HG03521 (cell line): ENCODE measurements at regions not wholly inside any gene's neighbourhood (a gene's known extent, or its start where the extent isn't known, plus 50 kb on each side); places are given as distances from the start of the nearest gene placed in this dataset.

Experiments
- ATAC-seq: cut with Tn5 transposase; IDR thresholded peaks from one replicate; pipeline ENCODE4 v1.9.1; 2021; ENCODE audit warnings: mild to moderate bottlenecking, moderate library complexity; ENCODE audit not compliant: unreplicated experiment

- no peak for ATAC-seq
Observed at GRCh38 chr1:182295697-182296096, 95.9 kb downstream of the GLUL start.

DNA sequence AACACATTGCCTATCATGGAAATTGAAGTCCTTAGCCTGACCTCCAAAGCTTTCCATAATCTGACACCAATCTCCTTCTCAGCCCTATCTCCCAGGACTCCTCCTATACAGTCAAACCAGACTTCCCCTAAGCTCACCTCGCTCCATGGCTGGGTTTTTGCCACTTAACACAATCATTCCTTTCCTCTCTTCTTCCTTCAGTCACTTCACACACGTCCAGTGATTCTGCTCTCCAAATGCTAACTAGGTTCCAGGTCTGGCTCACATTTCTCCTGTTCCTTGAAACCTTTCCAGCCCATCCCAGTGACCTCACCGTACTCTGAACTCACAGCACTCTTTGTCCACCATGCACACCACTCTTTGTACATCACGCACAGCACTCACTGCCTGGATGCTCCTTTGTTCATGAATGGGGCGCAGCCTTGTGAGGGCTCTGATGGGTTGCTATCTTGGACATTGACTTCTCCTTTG, 98.4 kb downstream of the GLUL start:
- ATAC-seq: no peak

- no peak for ATAC-seq
Observed at GRCh38 chr1:182292193-182292741, 99.3 kb downstream of the GLUL start.

GRCh38 chr1:182291584-182292192, 99.9 kb downstream of the GLUL start:
- ATAC-seq: no peak

- ATAC-seq: no peak
Observed at GRCh38 chr1:182288749-182289604, 102.6 kb downstream of the GLUL start.

GRCh38 chr1:182286761-182287160, 104.8 kb downstream of the GLUL start:
- ATAC-seq: no peak

DNA sequence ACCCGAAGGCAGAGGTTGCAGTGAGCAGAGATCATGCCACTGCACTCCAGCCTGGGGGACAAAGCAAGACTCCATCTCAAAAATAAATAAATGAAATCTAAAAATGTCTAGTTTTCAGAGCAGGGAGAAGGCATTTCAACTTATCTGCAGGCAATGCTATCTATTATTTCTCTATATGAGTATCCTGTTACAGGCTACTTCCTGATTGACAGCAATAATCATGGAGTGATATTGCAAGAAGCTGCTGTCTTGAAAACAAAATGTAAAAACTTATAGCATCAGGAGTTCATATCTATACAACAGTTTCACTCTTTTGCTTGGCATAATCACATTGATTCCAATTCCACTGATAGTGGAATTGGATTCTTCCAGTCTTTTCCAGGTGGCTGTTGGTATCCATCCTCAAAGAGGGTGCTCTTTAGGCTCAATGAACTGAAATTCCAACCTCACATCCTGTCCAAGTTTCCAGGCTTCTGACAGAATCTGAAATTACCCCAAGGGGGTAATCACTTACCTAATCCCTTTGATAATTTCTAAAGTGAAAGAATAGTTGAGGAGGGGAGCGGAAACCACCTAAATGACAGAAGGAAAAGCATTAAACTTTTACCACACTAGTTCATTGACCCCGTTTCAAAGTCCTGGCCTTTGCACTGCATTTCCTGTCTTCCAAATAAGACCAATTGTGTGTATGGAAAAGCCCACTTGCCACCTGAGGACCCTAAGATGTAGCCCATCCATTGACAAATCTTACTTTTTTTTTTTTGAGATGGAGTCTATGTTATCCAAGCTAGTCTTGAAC, 107.6 kb downstream of the GLUL start:
- no peak for ATAC-seq

DNA sequence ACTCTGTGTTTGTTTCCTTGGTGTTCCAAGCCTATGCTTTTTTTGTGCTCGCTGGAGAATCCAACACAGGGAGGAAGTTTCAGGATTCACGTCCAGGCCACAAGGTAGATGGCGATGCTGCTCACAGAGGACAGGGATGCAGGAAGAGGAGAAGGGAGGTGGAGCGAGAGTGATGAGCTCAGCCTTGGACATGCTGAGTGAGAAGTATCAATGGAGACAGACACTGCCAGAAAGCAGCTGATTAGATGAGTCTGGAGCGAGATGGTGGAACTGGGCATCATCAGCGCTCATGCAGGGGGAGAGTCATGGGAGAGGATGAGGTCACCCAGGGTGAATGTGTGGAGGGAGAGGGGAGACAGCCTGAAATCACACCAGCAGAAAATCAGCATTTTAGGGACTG, 110.0 kb downstream of the GLUL start:
- no peak for ATAC-seq

- no peak for ATAC-seq
Observed at GRCh38 chr1:182280504-182280900, 111.1 kb downstream of the GLUL start.

DNA sequence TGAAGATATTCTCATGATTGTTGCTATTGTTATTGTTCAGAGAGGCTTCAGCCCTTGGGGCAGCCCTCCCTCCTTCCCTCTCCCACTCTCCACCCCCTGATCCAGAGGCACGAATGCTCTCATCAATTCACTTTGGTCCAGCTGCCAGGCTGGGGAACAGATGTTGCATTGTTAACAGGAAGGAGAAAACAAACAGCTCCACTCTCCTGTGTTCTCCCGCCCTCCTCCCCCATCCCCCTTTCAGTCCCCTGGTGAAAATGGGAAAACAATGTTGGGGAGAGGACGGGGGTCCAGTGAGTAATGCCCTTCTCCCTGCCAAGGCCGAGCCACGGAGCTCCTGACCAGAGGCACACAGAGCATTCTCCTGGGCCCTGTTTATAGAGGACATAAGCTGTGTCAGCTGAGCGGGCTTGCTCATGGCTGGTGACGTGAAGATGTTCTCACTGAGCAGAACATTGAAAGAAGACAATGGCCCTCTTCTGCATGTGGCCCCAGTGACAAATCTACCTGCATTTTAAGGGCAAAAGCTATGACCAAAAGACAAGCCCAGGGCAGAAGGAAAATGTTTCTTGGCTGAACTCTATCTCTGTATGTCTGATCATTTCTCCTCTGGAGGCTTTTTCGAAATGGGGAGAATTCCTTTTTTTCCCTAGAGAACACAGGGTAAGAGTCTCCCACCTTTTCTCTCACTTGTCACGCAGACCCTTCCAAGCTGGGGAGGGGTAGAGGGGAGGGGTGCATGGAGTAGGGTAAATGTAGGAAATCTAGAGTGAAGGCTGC, 111.7 kb downstream of the GLUL start:
- no peak for ATAC-seq

DNA sequence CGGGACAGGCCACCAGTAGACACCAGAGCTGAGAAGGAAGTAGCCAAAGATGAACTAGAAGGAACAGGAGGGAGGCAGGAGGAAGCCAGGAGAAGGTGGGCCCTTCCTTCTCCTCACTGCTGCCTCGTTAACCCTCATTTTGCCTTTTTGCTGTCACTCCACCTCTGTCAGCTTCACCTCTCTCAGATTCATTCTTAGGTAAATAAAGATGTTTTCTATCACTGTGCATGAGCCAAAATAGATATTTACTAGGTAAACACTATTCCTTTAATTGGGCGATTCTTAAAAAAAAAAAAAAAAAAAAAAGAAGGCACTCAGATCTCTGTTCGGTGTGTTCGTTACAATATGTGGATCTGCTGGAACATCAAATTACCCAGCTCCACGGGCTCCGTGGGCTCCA, 112.3 kb downstream of the GLUL start:
- no peak for ATAC-seq

GRCh38 chr1:182278144-182279054, 113.2 kb downstream of the GLUL start:
- ATAC-seq: no peak

DNA sequence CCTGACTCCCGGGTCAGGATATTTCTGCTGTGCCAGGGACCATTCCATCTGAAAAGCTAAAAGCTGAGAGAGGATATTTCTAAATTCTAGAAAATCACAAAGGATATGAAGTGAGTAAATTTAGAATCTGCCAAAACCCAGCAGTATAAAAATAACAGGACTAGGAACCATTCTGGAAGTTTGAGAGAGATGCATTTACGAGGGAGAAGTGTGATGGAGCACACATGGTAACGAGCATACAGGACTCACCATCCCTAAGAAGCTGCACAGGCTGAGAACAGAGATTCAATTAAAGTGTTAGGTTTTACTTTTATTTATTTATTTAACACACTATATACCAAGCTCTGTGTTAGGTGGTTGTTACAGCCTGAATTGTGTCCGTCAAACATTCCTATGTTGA, 116.3 kb downstream of the GLUL start:
- ATAC-seq: no peak

GRCh38 chr1:182274618-182275017, 117.0 kb downstream of the GLUL start:
- no peak for ATAC-seq

GRCh38 chr1:182270731-182271130, 120.9 kb downstream of the GLUL start:
- no peak for ATAC-seq

GRCh38 chr1:182269097-182269496, 122.5 kb downstream of the GLUL start:
- no peak for ATAC-seq

- ATAC-seq: no peak
Observed at GRCh38 chr1:182268669-182269068, 122.9 kb downstream of the GLUL start.

DNA sequence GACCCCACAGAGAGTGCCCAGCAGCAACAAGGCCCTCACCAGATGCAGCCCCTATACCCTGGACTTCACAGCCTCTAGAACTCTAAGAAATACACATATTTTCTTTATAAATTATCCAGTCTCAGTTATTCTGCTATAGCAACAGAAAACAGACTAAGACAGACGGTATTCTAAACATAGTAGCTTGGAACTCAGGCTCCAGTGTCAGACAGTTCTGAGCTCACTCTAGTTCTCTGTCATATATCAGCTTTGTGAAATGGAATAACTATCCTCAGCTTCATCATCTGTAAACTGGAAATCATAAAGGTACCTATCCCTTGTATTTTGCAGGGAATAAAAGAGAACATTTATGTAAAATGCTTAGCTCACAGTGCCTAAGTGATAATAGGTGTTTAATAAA, 127.4 kb downstream of the GLUL start:
- no peak for ATAC-seq

DNA sequence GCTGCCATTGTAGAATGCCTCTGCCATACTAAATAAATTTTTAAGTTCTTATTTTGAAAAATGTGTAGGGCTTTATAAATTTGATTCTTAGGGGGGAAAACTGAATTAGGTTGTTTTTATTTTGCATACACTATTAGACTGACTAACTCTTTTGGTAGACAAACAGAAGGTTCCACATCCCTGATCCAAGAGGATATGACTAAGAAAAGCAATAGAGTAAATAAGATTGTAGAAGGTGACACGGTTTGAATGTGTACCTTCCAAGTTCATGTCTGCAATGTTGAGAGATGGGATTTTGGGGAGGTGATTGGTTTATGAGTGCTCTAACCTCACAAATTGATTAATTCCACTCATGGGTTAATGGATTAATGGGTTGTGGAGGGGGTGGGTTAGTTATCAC, 127.9 kb downstream of the GLUL start:
- no peak for ATAC-seq

- no peak for ATAC-seq
Observed at GRCh38 chr1:182262425-182262824, 129.2 kb downstream of the GLUL start.
